GM04504 (cell line): ENCODE measurements at regions not wholly inside any gene's neighbourhood (a gene's known extent, or its start where the extent isn't known, plus 50 kb on each side); places are given as distances from the start of the nearest gene placed in this dataset.

Source experiments
- DNase-seq: peaks from one replicate; pipeline ENCODE4 v3.0.0-alpha.2; 2012; ENCODE audit warnings: low read depth

DNA sequence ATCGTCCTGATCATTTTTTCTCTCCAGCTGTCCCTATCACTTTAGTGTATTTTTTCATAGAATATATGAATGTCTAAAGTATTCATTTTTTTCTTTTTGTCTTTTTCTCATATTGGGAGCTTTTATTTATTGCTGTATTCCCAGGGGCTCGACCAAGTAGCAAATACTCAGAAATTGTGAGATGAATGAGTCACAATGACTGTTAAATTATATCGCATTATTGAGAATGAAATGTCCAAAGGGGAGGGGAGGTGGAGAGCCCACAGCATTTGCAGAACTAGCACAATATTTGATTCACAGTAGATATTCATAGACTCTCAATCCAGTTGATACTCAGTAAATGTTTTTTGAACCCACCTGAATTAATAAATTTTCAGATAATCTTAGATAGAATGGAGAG lies 543.6 kb upstream of the FAM241A start:
- DNase-seq = no peak

DNA sequence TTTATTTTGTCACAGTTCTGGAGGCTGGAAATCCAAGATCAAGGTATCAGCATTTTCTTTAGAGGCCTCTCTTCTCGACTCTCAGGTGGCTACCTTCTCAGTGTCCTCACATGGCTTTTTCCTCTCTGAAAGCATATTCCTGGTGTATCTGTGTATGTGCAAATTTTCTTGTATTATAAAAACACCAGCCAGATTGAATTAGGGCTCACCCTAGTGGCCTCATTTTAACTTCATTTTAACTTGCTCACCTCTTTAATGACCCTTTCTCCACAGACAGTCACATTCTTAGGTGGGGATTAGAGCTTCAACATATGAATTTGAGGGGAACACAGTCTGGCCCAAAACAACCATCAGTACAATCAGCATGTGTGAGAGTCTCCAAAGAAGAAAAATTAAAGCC lies 542.4 kb upstream of the FAM241A start:
- DNase-seq = peak; percentile 4

DNA sequence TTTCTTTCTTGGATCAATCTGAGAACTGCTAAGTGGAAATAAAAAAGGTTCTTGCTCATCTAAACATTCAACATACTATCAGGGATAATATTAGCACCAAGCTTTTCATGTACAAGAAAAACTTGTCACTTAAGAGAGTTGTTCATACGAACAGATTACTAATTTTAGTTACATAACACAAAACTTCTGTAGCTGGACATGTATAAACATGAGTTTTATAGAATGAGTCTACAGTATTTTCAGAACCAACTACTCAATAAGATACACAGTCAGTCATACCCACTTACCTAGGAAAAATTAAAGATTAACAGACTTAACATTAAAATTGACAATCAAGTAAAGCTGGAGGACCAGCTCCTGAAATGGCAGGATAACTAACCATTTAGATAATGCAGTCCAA lies 540.1 kb upstream of the FAM241A start:
- DNase-seq = no peak

DNA sequence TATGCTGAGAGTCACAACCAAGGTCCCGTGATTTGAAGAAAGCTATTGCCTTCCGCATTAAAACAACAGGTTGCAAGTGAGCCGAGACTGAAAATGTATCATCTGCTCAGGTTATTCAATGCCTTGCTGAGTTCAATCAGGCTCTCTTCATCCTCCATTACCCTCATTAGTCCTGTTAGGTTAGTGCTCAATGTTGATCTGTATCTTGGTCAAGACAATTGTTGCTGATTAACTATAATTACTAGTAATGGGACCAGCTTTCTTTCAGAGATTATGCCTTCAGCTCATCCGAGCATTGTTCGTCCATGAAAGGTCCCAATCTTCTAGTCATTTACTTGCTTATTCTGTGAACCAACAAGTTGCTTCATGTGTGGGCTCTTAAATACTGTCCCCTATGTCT lies 534.6 kb upstream of the FAM241A start:
- no peak for DNase-seq

DNA sequence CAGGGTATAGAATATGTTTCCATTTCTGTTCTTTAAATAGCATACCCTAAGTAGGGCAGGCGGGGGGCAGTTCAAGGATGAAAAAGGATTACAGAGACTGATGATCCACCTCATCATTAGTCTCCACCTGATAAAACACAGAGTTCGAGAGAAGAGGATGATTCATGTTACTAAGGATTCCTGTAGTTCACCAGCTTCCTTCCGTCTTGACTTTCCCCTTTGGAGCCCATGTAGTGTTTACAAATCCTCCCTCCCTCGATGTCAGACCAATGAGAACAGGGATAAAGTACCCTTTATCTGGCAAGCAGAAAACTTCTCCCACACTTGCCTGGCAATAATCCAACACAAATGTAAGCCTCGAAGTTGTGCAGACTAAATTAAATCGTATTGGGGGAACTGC lies 526.3 kb upstream of the FAM241A start:
- DNase-seq = no peak

DNA sequence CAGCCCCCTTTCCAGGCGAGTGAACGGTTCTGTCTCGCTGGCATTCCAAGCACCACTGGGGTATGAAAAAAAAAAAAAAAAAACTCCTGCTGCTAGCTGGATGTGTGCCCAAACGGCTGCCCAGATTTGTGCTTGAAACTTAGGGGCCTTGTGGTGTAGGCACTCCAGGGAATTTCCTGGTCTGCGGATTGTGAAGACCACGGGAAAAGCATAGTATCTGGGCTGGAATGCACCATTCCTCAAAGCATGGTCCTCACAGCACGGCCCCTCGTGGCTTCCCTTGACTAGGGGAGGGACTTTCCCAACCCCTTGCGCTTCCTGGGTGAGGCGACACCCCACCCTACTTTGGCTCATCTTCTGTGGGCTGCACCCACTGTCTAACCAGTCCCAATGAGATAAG lies 516.8 kb upstream of the FAM241A start:
- DNase-seq = no peak

DNA sequence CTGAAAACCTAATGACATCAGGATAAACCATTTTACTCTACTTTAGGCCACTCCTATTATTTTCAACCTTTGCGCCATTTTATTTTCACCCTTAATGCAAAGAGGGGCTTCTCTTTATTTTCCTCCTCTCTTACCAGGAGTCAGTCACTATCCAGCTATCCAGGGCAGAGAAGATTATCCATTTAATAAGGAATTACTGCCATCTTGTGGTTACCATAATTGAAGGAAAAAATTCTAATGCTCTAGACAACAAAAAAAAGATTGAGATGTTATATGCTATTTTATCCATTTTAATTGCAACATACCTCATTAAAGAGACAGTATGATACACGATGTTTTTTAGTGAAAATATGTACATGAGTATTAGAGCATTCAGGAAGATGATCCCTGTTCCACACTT lies 514.5 kb upstream of the FAM241A start:
- DNase-seq = no peak

DNA sequence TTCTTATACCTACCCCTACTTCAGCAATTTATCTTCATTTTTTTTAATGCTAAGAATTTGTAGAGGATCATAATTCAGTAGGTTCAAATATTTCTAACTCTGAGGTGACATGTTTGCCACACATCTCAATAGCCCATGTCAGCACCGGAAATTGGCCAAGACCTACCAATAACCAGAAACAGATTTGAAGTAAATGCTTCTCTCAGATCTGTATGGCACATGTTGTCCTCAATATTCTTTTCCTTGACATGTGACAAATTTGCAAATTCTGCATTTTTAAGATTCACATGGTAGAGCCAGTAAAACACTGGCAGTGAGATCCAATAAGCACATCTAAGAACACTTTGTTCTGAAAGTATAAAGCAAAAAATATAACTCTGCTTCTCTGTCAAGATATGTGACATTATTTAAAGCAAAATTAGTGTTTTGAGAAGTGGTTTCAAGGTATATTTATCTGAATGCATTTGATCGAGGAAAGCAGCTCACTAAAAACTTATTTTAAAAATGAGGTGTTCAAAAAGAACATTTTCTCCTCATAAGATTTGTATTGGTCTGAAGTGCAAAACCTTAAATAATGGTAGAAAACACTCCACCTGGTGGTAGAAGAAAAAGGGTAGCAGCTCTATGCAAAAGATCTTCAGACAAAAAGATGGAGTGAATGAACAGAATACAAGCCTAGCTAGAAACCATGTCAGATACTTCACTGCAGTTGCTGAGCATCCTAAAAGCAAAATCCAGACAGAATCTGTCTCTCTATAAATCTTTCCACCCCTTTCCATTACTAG lies 513.8 kb upstream of the FAM241A start:
- DNase-seq = no peak

DNA sequence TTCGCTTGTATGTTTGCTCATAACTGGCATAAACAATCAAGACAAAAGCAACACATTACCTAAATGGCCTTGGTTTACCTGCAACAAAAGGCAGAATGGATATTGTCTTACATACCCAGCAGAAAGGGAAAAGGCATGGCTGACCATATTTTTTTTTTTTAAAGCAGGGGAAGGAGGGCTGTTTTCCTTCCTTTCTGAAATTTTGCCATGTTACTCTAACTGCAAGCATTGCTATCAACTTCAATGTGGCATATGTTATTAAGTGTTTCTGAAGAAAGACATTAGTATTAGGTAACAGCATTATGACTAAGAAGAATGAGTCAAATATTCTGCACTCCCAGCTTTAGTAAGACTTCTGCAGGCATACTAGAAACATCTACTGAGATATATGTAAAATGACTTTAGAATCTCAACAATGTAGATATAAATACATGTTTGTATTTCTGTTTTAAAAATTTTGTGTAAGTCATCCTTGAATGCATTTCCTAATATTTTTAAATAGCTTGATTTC lies 512.6 kb upstream of the FAM241A start:
- no peak for DNase-seq

DNA sequence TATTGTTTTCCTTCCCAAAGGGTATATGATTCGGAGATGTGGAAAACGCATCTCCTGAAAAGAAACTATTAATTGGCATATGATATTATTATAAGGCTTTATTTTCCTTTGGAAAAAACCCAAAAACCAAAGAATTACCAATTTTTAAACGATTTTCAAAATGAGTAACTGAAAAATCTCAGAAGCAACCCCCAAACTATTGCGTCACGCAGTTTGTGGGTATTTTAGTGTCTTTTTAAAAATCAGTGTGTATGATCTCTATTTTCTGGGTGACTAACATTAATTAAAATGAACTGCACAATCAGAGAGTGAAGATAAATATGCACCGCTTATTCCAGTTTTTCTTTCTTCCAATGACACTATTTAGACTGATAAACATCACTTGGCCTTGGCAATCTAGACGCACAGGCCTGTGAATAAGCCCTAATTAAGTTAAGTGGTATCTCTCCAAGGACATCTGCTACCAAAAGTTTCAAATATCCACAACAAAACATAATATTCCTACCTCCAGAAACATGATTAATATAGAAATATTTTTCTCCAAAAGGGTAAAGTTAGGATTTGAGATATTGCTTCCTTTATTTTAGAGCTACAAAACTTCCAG lies 511.5 kb upstream of the FAM241A start:
- no peak for DNase-seq

DNA sequence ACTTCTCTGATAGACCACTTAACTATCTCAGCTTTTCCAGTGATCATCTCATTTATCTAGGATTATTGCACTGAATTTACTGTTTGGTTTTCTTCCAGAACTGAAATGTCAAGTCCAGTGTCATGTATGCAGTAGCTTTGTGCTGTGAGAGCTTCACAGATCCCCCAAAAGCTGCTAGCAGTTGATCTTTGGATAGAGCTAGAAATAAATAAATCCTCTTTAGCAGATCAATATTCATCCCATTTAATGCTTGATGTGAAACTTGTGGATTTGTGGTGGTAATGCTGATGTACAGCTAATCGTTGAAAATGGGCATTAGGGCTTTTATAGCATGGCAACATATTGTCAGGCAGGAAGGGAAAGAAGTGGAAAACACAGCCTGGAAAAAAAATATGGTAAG lies 509.6 kb upstream of the FAM241A start:
- no peak for DNase-seq

DNA sequence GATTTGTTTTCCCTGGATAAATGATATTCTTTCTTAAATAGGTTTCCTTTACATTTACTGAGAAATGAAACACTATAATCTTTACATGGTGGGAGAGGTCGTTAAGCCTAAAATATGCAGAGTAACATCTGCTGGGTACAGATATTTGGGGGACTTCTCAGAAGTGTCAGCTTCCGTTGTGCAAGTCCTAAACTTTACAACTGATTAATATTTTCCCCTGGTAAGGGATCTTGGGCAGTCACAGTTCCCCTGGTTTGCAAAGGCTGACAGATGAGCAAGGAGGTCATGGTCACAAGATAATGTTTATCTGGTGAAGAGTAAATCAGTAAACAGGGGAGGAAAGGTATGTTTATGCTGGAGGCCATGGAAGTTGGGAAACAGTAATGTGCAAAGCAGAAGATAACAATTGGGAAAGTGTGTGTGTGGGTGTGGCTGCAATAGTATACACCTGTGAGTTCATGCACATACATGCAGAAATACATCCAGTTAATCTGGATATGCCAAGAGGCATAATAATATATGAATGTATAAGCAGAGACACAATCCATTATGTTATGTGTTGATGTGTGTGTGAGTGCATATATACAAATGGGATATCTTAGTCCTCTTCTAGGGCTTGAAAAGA lies 508.2 kb upstream of the FAM241A start:
- DNase-seq = no peak

DNA sequence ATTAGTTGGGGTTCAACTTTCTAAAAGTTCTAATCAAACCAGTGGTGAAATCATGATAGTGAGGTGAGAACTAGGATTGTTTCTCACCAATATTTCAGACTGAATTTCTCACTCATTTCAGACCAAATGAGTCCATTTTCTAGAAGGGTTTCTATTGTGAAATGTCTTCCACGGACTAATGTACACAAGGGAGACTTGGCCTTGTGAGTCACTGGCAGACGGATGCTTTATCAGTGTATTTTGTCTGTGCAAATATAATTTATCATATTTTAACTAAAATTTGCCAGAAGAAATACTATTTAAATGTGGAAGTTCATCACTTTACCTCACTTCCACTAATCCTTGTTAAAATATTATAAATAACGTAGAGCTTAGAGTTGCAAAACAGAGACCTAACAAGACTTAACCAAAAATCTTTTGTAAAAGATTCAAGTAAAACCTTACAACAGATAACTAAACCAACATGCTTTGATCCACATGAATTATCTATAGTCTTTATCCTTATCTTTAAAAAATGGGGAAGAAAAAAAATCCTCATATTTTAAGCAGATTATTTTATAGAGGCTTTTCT lies 506.0 kb upstream of the FAM241A start:
- no peak for DNase-seq

DNA sequence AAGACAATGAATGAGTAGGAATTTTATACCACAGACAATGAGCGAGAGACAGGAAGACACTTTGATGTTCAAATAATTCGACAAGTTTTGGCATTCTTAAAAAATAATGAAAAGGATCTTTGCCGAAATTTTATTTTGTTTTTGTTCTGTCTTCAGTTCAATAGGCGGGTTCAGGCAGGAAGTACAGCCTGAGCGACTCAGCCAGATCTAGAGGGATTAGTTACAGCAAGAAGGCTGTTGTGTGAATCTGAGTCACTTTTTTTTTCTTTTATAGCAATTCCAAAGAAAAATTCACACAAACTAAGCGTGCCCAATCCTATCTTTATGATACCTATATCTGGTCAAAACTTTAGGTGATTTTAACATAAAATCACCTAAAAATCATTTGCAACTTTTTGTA lies 505.4 kb upstream of the FAM241A start:
- no peak for DNase-seq

DNA sequence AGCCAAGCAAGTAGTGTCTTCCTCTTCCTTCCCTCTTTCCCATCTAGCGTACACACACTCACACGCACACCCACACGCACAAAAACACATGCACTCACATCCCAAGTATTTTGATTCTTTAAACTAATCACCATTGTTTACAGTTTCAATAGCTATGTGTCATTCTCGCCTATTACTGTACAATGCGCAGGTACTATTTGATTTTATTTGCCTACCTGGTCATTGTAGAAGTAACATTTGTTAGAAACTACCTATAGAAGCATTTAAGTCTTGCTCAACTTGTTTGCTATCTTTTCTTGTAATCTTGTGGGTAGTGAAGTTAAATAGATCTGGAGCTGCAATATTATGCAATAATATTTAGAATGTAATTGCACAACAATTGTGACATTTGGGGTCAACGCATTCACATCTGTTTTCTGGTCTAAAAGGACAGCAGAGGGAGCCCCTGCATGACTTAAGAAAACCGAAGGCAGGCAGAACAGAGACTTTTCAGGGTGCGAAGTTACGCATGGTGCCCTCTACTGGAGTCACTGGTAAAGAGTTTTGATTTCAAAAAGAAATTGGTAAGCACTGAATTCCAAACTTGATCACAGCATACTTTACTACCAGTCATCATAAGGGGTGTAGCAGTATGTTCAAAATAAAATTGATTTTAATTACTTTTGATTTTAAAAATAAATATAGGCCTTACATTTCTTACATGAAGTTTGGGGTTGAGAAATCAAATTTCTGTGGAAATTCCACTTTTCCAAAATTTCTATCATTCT lies 503.3 kb upstream of the FAM241A start:
- peak; percentile 81 for DNase-seq

DNA sequence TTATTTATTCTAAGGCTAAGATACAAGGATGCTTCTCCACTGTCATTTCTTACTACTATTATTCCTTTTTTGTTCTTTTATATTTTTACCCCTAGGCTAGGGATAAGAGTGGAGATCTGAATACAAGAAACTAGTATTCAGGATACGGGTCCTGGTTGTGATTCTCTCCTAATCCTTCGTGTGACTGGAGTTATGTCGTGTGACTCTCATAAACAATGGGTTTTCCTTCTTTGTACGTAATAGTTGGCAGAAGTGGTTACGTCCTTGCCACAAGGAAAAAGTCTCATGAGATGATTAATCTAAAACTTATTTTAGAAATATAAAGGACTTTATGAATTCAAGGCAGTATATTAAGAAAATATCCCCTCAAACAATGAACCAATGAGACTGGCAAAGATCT lies 497.2 kb upstream of the FAM241A start:
- DNase-seq = no peak

DNA sequence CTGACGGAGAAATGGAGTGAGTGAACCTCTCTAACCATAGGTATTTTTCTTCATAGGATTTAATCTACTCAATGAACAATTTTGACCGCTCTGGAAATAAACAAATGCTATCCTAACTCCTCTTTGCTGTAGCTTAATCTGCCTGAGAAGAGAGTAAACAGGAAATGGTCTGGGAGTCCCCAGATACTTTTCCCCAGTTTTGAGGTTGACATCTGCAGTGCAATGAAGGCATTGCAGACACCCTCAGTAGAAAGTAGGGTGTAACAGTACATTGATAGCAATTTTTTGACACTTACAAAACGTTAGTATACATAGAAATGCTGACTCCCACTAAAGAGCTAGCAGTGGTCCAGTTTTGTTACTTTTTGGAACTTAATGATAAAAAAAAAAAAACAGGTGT lies 495.9 kb upstream of the FAM241A start:
- DNase-seq = no peak

DNA sequence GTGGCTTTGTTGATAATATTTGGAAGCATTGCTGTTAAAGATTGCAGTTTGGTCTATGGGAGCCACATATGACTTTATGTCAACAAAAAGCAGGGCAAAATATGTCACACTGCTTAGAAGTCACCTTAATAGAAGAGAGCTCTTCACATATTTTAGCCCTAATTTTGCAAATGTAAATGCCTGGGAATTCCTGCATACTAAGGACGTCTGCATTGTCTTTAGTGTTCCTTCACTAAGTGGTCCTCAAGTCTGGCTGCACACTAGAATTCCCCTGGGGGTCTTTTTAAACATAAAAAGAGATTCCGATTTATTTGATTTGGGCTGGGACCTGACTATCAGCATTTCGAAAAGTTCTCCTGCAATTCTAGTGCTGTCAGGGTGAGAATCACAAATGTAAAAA lies 495.1 kb upstream of the FAM241A start:
- no peak for DNase-seq

DNA sequence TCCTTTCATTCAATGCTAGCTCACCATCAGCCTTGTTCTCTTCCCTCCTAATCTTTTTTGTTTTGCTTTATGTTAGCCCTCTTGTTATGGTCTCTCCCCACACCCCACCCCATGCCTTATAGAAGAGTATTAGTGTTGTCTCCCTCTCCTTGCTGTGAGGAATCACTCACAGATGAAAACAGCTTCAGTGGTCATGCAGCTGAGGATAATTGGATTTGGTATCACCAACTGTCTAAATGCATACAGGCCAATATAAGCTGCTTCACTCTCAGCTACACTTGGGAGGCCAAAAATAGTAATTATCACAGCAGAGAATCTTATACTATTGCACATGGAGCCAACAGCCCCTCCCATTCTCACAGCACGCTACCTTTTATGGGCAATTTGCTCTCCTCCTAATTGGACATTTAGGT lies 494.6 kb upstream of the FAM241A start:
- DNase-seq = no peak

DNA sequence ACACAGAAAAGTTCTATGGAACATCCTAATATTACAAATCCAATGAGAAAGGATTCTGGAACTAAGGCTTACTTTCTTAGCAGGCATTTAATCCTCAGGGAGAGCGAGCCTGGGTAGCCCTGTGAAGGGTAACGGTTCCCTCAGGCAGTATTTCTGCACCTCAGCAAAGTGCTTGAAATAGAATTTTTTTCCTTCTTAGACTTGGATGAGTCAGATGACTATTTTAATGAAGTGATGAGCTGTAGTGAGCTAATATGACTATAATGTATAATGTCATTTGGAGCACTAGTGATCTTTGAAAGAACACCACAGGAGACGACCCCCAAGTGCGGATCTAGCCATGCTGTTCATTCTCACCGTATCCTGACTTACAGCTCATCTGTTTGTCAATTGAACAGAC lies 493.0 kb upstream of the FAM241A start:
- no peak for DNase-seq

DNA sequence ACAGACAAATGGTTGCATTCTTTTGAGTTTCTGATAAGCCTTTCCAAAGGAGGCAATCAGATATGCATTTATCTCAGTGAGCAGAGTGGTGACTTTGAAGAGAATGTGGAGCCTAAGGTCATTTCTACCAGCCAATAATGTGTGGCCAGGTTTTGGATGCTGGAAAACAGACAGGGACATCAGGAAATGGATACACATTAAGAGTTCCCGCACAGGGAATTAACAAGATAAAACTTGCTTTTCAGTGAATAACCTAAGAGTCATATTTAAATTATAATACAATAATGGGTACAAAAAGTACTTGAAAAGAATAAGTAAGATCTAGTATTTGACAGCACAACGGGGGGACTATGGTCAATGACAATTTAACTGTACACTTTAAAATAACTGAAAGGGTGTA lies 492.3 kb upstream of the FAM241A start:
- DNase-seq = no peak

DNA sequence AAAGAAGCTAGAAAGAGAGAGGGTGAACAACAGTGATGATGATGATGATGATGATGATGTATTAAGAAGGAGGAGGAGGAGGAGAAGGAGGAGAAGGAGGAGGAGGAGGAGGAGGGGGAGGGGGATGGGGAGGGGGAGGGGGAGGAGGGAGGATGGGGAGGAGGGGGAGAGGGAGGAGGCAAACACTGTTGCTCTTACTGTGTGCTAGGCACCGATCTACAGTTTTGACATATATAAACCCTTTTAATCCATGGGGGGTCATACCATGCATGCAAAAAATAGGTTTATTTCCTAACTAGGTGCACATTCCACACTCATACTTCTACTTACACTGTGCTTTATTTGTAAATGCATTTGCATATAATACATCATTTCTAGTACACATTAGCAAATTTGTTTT lies 482.8 kb upstream of the FAM241A start:
- no peak for DNase-seq
